HCT116 (cell line): ENCODE measurements at regions not wholly inside any gene's neighbourhood (a gene's known extent, or its start where the extent isn't known, plus 50 kb on each side); places are given as distances from the start of the nearest gene placed in this dataset.

Experiments used
- ATAC-seq: fragments of 200-7000 bp; cut with Tn5 transposase; 2 replicates; pipeline ENCODE4 v1.9.1; 2020; ENCODE audit warnings: mild to moderate bottlenecking, moderate library complexity
- BruUV-seq: library from RNA; stranded (reverse); fragments of 400-500 nt; replicated peaks from 2 replicates; lab custom pipeline; 2021; lab: Mats Ljungman, UMichigan
- CTCF ChIA-PET: fragments of 300-600 bp; sonication (Branson Sonifier 250); formaldehyde crosslinking; loops from one replicate; lab custom pipeline; 2021; ENCODE audit warnings: antibody characterized with exemption; lab: Charles Lee
- POLR2A ChIA-PET: fragments of 300-600, 350-600 bp; sonication (Branson Sonifier 250); formaldehyde crosslinking; loops from one replicate; lab custom pipeline; 2021; ENCODE audit warnings: antibody characterized with exemption; lab: Charles Lee
- RAD21 ChIA-PET, 2 experiments: fragments of 300-600 bp; sonication (Branson Sonifier 250); formaldehyde crosslinking; loops; one replicate each; lab custom pipeline; 2023; ENCODE audit warnings: low total read pairs in 2 of 2; ENCODE audit not compliant: uncharacterized antibody in 2 of 2, unreplicated experiment in 2 of 2, low non-redundant PET in 1 of 2; lab: Charles Lee
- DNase-seq: peaks from one replicate; pipeline ENCODE4 v3.0.0-alpha.2; 2010; ENCODE audit warnings: low read depth, low spot score
- H2AFZ ChIP-seq: fragments of 200-600 bp; shearing (Covaris generic), sonication (generic); 2 replicates; pipeline ENCODE4 v1.6.1; 2017; ENCODE audit warnings: low read depth, mixed run types, mixed read lengths, antibody characterized with exemption, low read length; ENCODE audit not compliant: poor library complexity, severe bottlenecking
- H3K27ac ChIP-seq: 2 replicates; pipeline ENCODE4 v1.5.1; 2012; ENCODE audit warnings: low read depth, low read length
- H3K27me3 ChIP-seq: fragments of 200-600 bp; sonication (generic); 2 replicates; pipeline ENCODE4 v1.6.1; 2016; ENCODE audit warnings: mixed run types, low read length, mixed read lengths; ENCODE audit not compliant: insufficient read depth
- H3K36me3 ChIP-seq, 2 experiments: fragments of 200-500 bp in 1 of 2; fragments of 200-600 bp in 1 of 2; sonication (Bioruptor generic) in 1 of 2; sonication (generic) in 1 of 2; 2 replicates each; pipeline versions ENCODE4 v1.5.1 to v1.6.1; 2014 to 2016; ENCODE audit warnings: low read length in 2 of 2, inconsistent platforms in 1 of 2, mixed read lengths in 1 of 2, mixed run types in 1 of 2; ENCODE audit not compliant: insufficient read depth in 2 of 2, control insufficient read depth in 1 of 2
- H3K4me1 ChIP-seq, 2 experiments: fragments of 200-600 bp in 1 of 2; sonication (generic) in 1 of 2; 2 replicates each; pipeline versions ENCODE4 v1.5.1 to v1.6.1; 2012 to 2017; ENCODE audit warnings: low read length in 2 of 2, inconsistent platforms in 1 of 2, mild to moderate bottlenecking in 1 of 2, mixed read lengths in 1 of 2, mixed run types in 1 of 2, moderate library complexity in 1 of 2; ENCODE audit not compliant: insufficient read depth in 2 of 2, control insufficient read depth in 1 of 2
- H3K4me2 ChIP-seq: fragments of 200-600 bp; sonication (generic); 2 replicates; pipeline ENCODE4 v1.6.1; 2017; ENCODE audit warnings: mixed run types, low read length, mixed read lengths
- H3K4me3 ChIP-seq, 2 experiments: fragments of 200-600 bp in 1 of 2; sonication (generic) in 1 of 2; replicated peaks in 1 of 2; 2 replicates each; pipeline ENCODE4 v1.5.1; 2011 to 2016; ENCODE audit warnings: low read length in 2 of 2, control low read depth in 1 of 2, low read depth in 1 of 2, mild to moderate bottlenecking in 1 of 2, mixed read lengths in 1 of 2, mixed run types in 1 of 2
- H3K79me2 ChIP-seq: fragments of 200-600 bp; sonication (generic); 2 replicates; pipeline ENCODE4 v1.6.1; 2017; ENCODE audit warnings: mild to moderate bottlenecking, mixed run types, low read length, moderate library complexity, mixed read lengths; ENCODE audit not compliant: insufficient read depth
- H3K9ac ChIP-seq: fragments of 200-600 bp; sonication (generic); 2 replicates; pipeline ENCODE4 v1.6.1; 2016; ENCODE audit warnings: low read length, mixed read lengths
- H3K9me2 ChIP-seq: fragments of 200-600 bp; sonication (generic), shearing (Covaris generic); 2 replicates; pipeline ENCODE4 v1.6.1; 2017; ENCODE audit warnings: mixed run types, mild to moderate bottlenecking, moderate library complexity; ENCODE audit not compliant: insufficient read depth
- H3K9me3 ChIP-seq, 2 experiments: fragments of 200-500 bp in 1 of 2; fragments of 200-600 bp in 1 of 2; sonication (Bioruptor generic) in 1 of 2; sonication (generic) in 1 of 2; 2 replicates each; pipeline ENCODE4 v1.6.1; 2014 to 2017; ENCODE audit warnings: low read length in 2 of 2, mixed read lengths in 2 of 2, inconsistent platforms in 1 of 2, low read depth in 1 of 2, mild to moderate bottlenecking in 1 of 2, mixed run types in 1 of 2, moderate library complexity in 1 of 2; ENCODE audit not compliant: control insufficient read depth in 1 of 2, insufficient read depth in 1 of 2
- H4K20me1 ChIP-seq: fragments of 200-600 bp; sonication (generic), shearing (Covaris generic); 2 replicates; pipeline ENCODE4 v1.6.1; 2017; ENCODE audit warnings: mixed run types, mild to moderate bottlenecking, moderate library complexity; ENCODE audit not compliant: insufficient read depth
- CBX3 ChIP-seq: IDR thresholded peaks from 2 replicates; pipeline ENCODE4 v1.6.1; 2012; ENCODE audit warnings: low read depth
- CEBPB ChIP-seq: IDR thresholded peaks from 2 replicates; pipeline ENCODE4 v1.6.1; 2012; ENCODE audit warnings: low read depth
- EGR1 ChIP-seq: IDR thresholded peaks from 2 replicates; pipeline ENCODE4 v1.6.1; 2012; ENCODE audit warnings: low read depth
- ELF1 ChIP-seq: IDR thresholded peaks from 2 replicates; pipeline ENCODE4 v1.6.1; 2012; ENCODE audit warnings: low read depth, borderline replicate concordance
- EZH2 ChIP-seq: fragments of 200-600 bp; sonication (generic); IDR thresholded peaks from 2 replicates; pipeline ENCODE4 v1.6.1; 2017; ENCODE audit warnings: antibody characterized with exemption, mixed run types
- EZH2phosphoT487 ChIP-seq: fragments of 200-600 bp; IDR thresholded peaks from 2 replicates; pipeline ENCODE4 v1.6.1; 2018; ENCODE audit warnings: antibody characterized with exemption, borderline replicate concordance
- FOSL1 ChIP-seq: IDR thresholded peaks from 2 replicates; pipeline ENCODE4 v1.6.1; 2012; ENCODE audit warnings: low read depth
- JUND ChIP-seq: IDR thresholded peaks from 2 replicates; pipeline ENCODE4 v1.6.1; 2012
- POLR2A ChIP-seq: IDR thresholded peaks from 2 replicates; pipeline ENCODE4 v1.7.0; 2011; ENCODE audit warnings: borderline replicate concordance; ENCODE audit not compliant: insufficient read depth, insufficient read length; ENCODE audit errors: extremely low read depth
- POLR2AphosphoS5 ChIP-seq: IDR thresholded peaks from 2 replicates; pipeline ENCODE4 v1.6.1; 2011; ENCODE audit warnings: mild to moderate bottlenecking, low read depth, low read length, moderate library complexity
- RAD21 ChIP-seq: IDR thresholded peaks from 2 replicates; pipeline ENCODE4 v1.6.1; 2012; ENCODE audit warnings: low read depth, mild to moderate bottlenecking
- REST ChIP-seq: IDR thresholded peaks from 2 replicates; pipeline ENCODE4 v1.6.1; 2012; ENCODE audit warnings: low read depth
- SP1 ChIP-seq: IDR thresholded peaks from 2 replicates; pipeline ENCODE4 v1.6.1; 2012; ENCODE audit warnings: low read depth
- SRF ChIP-seq: IDR thresholded peaks from 2 replicates; pipeline ENCODE4 v1.6.1; 2012; ENCODE audit warnings: low read depth
- YY1 ChIP-seq: IDR thresholded peaks from 2 replicates; pipeline ENCODE4 v1.6.1; 2011; ENCODE audit warnings: low read length, low read depth, moderate library complexity, mild to moderate bottlenecking; ENCODE audit not compliant: insufficient replicate concordance; ENCODE audit errors: extremely low read depth
- ZFX ChIP-seq: fragments of 450-650 bp; IDR thresholded peaks from 2 replicates; pipeline ENCODE4 v1.6.1; 2017
- ZNF274 ChIP-seq: fragments of 200-500 bp; sonication (Bioruptor generic); IDR thresholded peaks from 2 replicates; pipeline ENCODE4 v1.6.1; 2014; ENCODE audit warnings: mild to moderate bottlenecking, low read depth, low read length, inconsistent platforms
- intact Hi-C: fragments of 100-400 bp; cut with micrococcal nuclease; formaldehyde crosslinking; loops from 2 replicates; pipeline ENCODE4 v1.10.0; 2022
- TF ChIP-seq, protein P1 (sequence below): IDR thresholded peaks from 2 replicates; pipeline ENCODE4 v1.6.1; 2012
- TF ChIP-seq, protein P2 (sequence below), 3 experiments: fragments of 200-600 bp in 1 of 3; sonication (generic) in 1 of 3; IDR thresholded peaks in 2 of 3; conservative IDR thresholded peaks in 1 of 3; 2 replicates each; pipeline ENCODE4 v1.5.1; 2012 to 2017; ENCODE audit warnings: low read depth in 2 of 3, low read length in 2 of 3, antibody characterized with exemption in 1 of 3, borderline replicate concordance in 1 of 3, control low read depth in 1 of 3, mild to moderate bottlenecking in 1 of 3, mixed read lengths in 1 of 3, mixed run types in 1 of 3, moderate library complexity in 1 of 3; ENCODE audit not compliant: insufficient read depth in 1 of 3
- TF ChIP-seq, protein P3 (sequence below): IDR thresholded peaks from 2 replicates; pipeline ENCODE4 v1.6.1; 2011; ENCODE audit warnings: mild to moderate bottlenecking, low read length, moderate library complexity; ENCODE audit not compliant: insufficient replicate concordance; ENCODE audit errors: extremely low read depth

- Histone ChIP-seq H3K9me2 (no peaks in the 10 kb centered on the region), H3K36me3 (no peaks in the 10 kb centered on the region), H4K20me1 (no peaks in the 10 kb centered on the region), H3K4me2 (no peak overlapping the region), H3K9ac (no peak overlapping the region), H3K79me2 (no peaks in the 10 kb centered on the region), H3K4me1 (no peaks in the 10 kb centered on the region), H3K27ac (no peak overlapping the region), H3K27me3 (no peaks in the 10 kb centered on the region), H2AFZ (no peak overlapping the region), H3K4me3 (no peak overlapping the region), H3K9me3 (no peaks in the 10 kb centered on the region)
- DNase-seq (no peak), ATAC-seq (no peak)
- intact Hi-C loops, result no loop called here
- TF ChIP-seq, protein P1, sequence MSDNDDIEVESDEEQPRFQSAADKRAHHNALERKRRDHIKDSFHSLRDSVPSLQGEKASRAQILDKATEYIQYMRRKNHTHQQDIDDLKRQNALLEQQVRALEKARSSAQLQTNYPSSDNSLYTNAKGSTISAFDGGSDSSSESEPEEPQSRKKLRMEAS, result no peak
- TF ChIP-seq REST (no peak), EZH2 (no peak), CBX3 (no peak), ZNF274 (no peak), YY1 (no peak), SRF (no peak), ELF1 (no peak), POLR2A (no peak), CEBPB (no peak), FOSL1 (no peak), EZH2phosphoT487 (no peak), SP1 (no peak), POLR2AphosphoS5 (no peak), JUND (no peak), EGR1 (no peak), ZFX (no peak), RAD21 (no peak)
- TF ChIP-seq, protein P2, sequence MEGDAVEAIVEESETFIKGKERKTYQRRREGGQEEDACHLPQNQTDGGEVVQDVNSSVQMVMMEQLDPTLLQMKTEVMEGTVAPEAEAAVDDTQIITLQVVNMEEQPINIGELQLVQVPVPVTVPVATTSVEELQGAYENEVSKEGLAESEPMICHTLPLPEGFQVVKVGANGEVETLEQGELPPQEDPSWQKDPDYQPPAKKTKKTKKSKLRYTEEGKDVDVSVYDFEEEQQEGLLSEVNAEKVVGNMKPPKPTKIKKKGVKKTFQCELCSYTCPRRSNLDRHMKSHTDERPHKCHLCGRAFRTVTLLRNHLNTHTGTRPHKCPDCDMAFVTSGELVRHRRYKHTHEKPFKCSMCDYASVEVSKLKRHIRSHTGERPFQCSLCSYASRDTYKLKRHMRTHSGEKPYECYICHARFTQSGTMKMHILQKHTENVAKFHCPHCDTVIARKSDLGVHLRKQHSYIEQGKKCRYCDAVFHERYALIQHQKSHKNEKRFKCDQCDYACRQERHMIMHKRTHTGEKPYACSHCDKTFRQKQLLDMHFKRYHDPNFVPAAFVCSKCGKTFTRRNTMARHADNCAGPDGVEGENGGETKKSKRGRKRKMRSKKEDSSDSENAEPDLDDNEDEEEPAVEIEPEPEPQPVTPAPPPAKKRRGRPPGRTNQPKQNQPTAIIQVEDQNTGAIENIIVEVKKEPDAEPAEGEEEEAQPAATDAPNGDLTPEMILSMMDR (IDR thresholded peaks at IDR 0.05 in 2 of 3, conservative IDR thresholded peaks at IDR 0.05 in 1 of 3; ENCODE audit: borderline replicate concordance in 1 of 3, insufficient read depth in 1 of 3, low read depth in 2 of 3, low read length in 2 of 3), result no peak
- TF ChIP-seq, protein P3, sequence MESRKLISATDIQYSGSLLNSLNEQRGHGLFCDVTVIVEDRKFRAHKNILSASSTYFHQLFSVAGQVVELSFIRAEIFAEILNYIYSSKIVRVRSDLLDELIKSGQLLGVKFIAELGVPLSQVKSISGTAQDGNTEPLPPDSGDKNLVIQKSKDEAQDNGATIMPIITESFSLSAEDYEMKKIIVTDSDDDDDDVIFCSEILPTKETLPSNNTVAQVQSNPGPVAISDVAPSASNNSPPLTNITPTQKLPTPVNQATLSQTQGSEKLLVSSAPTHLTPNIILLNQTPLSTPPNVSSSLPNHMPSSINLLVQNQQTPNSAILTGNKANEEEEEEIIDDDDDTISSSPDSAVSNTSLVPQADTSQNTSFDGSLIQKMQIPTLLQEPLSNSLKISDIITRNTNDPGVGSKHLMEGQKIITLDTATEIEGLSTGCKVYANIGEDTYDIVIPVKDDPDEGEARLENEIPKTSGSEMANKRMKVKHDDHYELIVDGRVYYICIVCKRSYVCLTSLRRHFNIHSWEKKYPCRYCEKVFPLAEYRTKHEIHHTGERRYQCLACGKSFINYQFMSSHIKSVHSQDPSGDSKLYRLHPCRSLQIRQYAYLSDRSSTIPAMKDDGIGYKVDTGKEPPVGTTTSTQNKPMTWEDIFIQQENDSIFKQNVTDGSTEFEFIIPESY, result no peak
- ChIA-PET RAD21 (no interaction called here), POLR2A (no interaction called here), CTCF (no interaction called here)
- BruUV-seq, result no TSS peak
These were observed 917.5 kb downstream of the NLGN4Y start for GRCh38 chrY:15441878-15442277.
